ENCODE measurements at regions not wholly inside any gene's neighbourhood (a gene's known extent, or its start where the extent isn't known, plus 50 kb on each side); places are given as distances from the start of the nearest gene placed in this dataset.
"Not testable (repeated sequence)": the region's sequence is repeated elsewhere in the genome, so short reads cannot be mapped to it uniquely, and the experiment has no call there.

GRCh38 chr6:90463359-90463758 lies 123.5 kb downstream of the MAP3K7 start:
- no peaks in the 10 kb centered on the region for H3K27me3 Mint-ChIP-seq
- DNase-seq (ENCODE audit: low spot score in 2 of 2) (no peak), ATAC-seq (ENCODE audit: low read depth) (no peak)
- H3K4me1 Mint-ChIP-seq: peaks cover 8% of the 10 kb centered on the region
- no peaks in the 10 kb centered on the region for H3K9me3 Mint-ChIP-seq
- H3K36me3 Mint-ChIP-seq: peaks cover 2% of the 10 kb centered on the region
- H3K4me3 Mint-ChIP-seq: no peak overlapping the region
- H3K27ac Mint-ChIP-seq: no peak overlapping the region

DNA sequence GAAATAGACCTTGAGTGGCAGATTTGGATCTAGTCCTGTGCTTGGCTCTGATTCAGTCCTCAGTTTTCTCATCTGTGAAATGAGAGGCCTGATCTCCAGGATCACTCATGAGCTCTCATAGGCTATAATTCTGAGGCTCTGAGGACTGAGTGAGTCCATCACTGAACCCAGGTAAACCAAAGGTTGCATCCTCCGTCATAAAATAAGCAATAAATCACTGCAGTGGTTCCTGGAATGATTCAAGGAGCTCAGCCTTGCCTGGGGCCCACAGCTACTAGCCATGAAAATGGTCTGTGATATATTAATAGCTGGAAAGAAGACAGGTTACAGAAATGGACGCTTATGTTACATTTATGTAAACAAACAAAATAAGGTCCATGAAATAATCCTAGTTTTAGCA lies 124.8 kb downstream of the MAP3K7 start:
- peaks cover 8% of the 10 kb centered on the region for H3K4me1 Mint-ChIP-seq
- H3K9me3 Mint-ChIP-seq: no peaks in the 10 kb centered on the region
- H3K27me3 Mint-ChIP-seq: no peaks in the 10 kb centered on the region
- H3K4me3 Mint-ChIP-seq: no peak overlapping the region
- no peak overlapping the region for H3K27ac Mint-ChIP-seq
- peaks cover 2% of the 10 kb centered on the region for H3K36me3 Mint-ChIP-seq
- no peak for DNase-seq (ENCODE audit: low spot score in 2 of 2)
- ATAC-seq (ENCODE audit: low read depth): no peak

- Mint-ChIP-seq H3K27ac (no peak overlapping the region), H3K4me3 (no peak overlapping the region), H3K9me3 (no peaks in the 10 kb centered on the region), H3K4me1 (peaks cover 8% of the 10 kb centered on the region), H3K27me3 (no peaks in the 10 kb centered on the region), H3K36me3 (peaks cover 2% of the 10 kb centered on the region)
- ATAC-seq (ENCODE audit: low read depth): no peak
- DNase-seq (ENCODE audit: low spot score in 2 of 2): no peak
Observed at GRCh38 chr6:90461383-90461782, 125.5 kb downstream of the MAP3K7 start.

DNA sequence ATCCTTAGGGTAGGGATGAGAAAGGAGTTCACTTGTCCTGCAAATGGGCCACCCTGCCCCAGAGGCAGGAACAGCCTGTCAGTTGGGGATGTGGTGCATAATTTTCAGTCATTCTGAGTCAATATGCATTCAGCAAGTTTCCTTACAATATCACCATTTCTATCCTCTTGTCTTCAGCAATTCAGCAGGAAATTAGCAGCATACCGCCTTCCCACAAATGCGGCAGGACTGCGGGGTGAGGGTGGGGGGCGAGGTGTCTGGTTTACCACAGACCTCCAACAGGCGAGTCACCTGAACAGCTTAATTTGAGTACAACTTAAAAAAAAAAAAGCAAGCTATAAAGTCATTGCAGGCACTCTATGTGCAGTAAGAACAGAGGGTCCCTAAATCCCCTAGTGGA lies 126.8 kb downstream of the MAP3K7 start:
- H3K4me1 Mint-ChIP-seq: peaks cover 8% of the 10 kb centered on the region
- ATAC-seq (ENCODE audit: low read depth) (no peak), DNase-seq (ENCODE audit: low spot score in 2 of 2) (no peak)
- no peaks in the 10 kb centered on the region for H3K9me3 Mint-ChIP-seq
- H3K36me3 Mint-ChIP-seq: peaks cover 2% of the 10 kb centered on the region
- H3K27me3 Mint-ChIP-seq: no peaks in the 10 kb centered on the region
- H3K4me3 Mint-ChIP-seq: no peak overlapping the region
- H3K27ac Mint-ChIP-seq: no peak overlapping the region

GRCh38 chr6:90459225-90459758 lies 127.6 kb downstream of the MAP3K7 start:
- no peaks in the 10 kb centered on the region for H3K27me3 Mint-ChIP-seq
- DNase-seq (ENCODE audit: low spot score in 2 of 2) (no peak), ATAC-seq (ENCODE audit: low read depth) (no peak)
- H3K9me3 Mint-ChIP-seq: no peaks in the 10 kb centered on the region
- no peak overlapping the region for H3K4me3 Mint-ChIP-seq
- H3K36me3 Mint-ChIP-seq: peaks cover 2% of the 10 kb centered on the region
- H3K4me1 Mint-ChIP-seq: peaks cover 9% of the 10 kb centered on the region
- H3K27ac Mint-ChIP-seq: no peak overlapping the region

DNA sequence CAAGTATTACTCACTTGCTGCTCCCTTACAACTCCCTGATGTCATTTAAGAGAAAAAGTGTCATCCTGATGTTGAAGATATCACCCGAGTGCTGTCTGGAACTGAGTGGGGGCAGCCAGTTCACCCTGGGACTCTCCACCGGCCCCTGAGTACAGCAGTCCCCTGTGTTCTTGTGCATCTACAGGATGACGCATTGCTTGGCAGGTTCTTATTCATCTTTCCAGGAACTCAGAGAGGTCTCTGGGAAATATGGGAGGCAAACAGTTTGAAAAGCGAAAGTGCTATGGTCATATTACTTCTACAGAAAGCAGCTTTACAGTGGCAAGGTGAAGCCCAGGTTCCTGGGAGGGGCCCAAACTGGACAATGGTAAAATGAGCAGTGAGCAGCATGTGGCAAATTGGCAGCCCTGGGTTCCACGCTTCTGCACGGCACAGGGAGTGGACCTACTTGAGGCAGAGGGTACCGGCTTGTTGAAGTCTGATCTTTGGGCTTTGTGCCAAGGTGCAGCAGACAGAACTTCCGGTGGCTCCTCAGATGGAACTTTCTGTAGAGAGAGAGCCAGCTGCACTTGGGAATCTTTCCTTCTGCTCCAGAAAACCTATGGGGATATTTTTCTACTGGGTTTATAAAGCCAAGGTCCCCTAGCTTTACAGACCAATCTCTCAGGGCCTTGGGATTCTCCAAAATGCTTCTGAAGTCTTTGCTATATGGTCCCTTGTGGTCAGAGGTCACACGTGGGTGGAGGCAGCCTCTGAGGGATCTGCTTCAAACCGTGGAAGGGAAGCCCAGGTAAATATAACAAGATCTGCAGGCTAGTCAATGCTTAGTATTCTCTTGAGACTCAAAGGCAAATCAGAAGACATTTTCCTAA lies 128.3 kb downstream of the MAP3K7 start:
- H3K9me3 Mint-ChIP-seq: no peaks in the 10 kb centered on the region
- DNase-seq (ENCODE audit: low spot score in 2 of 2) (no peak), ATAC-seq (ENCODE audit: low read depth) (peak; percentile 32)
- H3K36me3 Mint-ChIP-seq: peaks cover 2% of the 10 kb centered on the region
- peaks cover 8% of the 10 kb centered on the region for H3K4me1 Mint-ChIP-seq
- H3K4me3 Mint-ChIP-seq: peak overlapping the region; percentile 9
- H3K27me3 Mint-ChIP-seq: no peaks in the 10 kb centered on the region
- H3K27ac Mint-ChIP-seq: no peak overlapping the region

DNA sequence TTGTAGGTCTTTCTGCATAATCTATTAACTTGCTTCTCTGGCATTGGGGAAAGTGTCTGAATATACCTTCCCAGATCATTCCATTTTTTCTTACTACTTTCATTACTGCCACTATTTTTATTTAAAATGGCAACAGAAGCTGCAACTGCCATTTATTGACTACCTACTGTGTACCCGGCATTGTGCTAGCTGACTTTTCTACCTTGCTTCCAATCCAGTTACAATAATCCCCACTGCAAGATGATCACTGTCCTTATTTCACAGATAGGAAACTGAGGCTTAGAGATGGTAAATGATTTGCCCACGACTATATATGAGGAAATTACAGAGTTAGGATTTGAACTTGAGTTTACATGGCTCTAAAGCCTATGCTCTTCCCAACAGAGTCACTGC lies 129.0 kb downstream of the MAP3K7 start:
- no peaks in the 10 kb centered on the region for H3K27me3 Mint-ChIP-seq
- H3K27ac Mint-ChIP-seq: no peak overlapping the region
- H3K9me3 Mint-ChIP-seq: no peaks in the 10 kb centered on the region
- H3K4me1 Mint-ChIP-seq: peaks cover 4% of the 10 kb centered on the region
- no peak overlapping the region for H3K4me3 Mint-ChIP-seq
- DNase-seq (ENCODE audit: low spot score in 2 of 2) (no peak), ATAC-seq (ENCODE audit: low read depth) (no peak)
- peaks cover 2% of the 10 kb centered on the region for H3K36me3 Mint-ChIP-seq

- not testable (repeated sequence) for DNase-seq (ENCODE audit: low spot score in 2 of 2); H3K4me1 Mint-ChIP-seq; H3K27me3 Mint-ChIP-seq; H3K27ac Mint-ChIP-seq; H3K36me3 Mint-ChIP-seq; ATAC-seq (ENCODE audit: low read depth); H3K4me3 Mint-ChIP-seq; H3K9me3 Mint-ChIP-seq
Observed at GRCh38 chr6:90456997-90457866, 129.6 kb downstream of the MAP3K7 start.

- no peaks in the 10 kb centered on the region for H3K9me3 Mint-ChIP-seq
- peaks cover 4% of the 10 kb centered on the region for H3K4me1 Mint-ChIP-seq
- no peak for ATAC-seq (ENCODE audit: low read depth)
- H3K4me3 Mint-ChIP-seq: no peak overlapping the region
- DNase-seq (ENCODE audit: low spot score in 2 of 2): no peak
- no peaks in the 10 kb centered on the region for H3K27me3 Mint-ChIP-seq
- H3K27ac Mint-ChIP-seq: no peak overlapping the region
- H3K36me3 Mint-ChIP-seq: peaks cover 2% of the 10 kb centered on the region
Observed at GRCh38 chr6:90456001-90456400, 130.9 kb downstream of the MAP3K7 start.

DNA sequence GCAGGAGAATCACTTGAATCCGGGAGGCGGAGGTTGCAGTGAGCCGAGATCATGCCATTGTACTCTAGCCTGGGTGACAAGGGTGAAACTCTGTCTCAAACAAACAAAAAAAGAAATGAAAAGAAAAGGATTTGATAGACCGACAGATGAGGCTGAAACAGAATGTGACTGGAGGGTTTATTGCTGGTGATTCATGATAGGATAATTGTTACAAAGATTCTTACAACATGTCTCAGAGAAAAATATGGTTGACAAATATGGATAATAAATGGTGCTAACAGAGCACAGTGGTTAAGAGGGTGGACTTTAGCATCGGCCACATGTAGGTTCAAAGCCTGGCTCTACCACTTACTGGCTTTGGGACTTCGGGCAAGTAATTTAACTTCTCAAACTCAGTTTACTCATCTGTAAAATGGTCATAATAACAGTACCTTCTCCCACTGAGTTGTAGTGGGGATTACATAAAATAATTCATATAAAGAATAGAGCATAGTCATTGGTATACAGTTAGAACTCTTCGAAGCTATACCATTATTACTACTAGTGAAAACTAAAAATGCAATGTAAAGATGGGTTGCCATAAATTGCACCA lies 131.9 kb downstream of the MAP3K7 start:
- DNase-seq (ENCODE audit: low spot score in 2 of 2) (no peak), ATAC-seq (ENCODE audit: low read depth) (no peak)
- Mint-ChIP-seq H3K36me3 (no peaks in the 10 kb centered on the region), H3K9me3 (no peaks in the 10 kb centered on the region), H3K4me3 (no peak overlapping the region), H3K27me3 (no peaks in the 10 kb centered on the region), H3K4me1 (peaks cover 4% of the 10 kb centered on the region), H3K27ac (no peak overlapping the region)

DNA sequence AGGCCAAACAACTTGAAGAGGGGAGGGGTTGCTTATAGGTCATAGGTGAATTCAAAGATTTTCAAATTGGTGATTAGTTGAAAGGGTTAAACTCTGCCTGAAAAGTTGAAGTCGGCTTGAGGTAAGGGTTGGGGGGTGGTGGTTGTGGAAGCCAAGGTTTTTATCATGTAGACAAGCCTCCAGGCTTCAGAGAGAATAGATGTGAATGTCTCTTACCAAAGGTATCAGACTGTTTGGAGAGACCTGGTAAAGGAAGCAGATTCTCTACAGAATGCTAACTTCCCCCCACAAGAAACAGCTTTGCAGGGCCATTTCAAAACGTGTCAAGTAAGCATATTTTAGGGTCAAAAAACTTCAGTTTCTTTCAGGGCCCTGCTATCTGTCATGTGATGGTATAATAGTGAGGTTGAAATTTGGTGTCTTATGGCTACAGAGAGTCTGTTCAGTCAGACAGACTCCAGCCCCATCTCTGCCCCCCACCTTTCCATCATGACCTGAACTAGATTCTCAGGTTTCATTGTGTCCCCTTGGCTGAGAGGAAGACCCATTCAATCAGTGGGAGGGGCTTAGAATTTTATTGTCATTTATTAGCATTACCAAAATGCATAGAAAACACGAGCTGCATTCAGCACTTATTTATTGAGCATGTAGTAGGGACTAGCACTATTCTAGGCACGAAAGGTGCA lies 136.5 kb downstream of the MAP3K7 start:
- no peak overlapping the region for H3K27ac Mint-ChIP-seq
- no peaks in the 10 kb centered on the region for H3K9me3 Mint-ChIP-seq
- no peak for DNase-seq (ENCODE audit: low spot score in 2 of 2)
- peaks cover 4% of the 10 kb centered on the region for H3K4me1 Mint-ChIP-seq
- H3K27me3 Mint-ChIP-seq: peaks cover 2% of the 10 kb centered on the region
- ATAC-seq (ENCODE audit: low read depth): no peak
- H3K4me3 Mint-ChIP-seq: no peak overlapping the region
- no peaks in the 10 kb centered on the region for H3K36me3 Mint-ChIP-seq

DNA sequence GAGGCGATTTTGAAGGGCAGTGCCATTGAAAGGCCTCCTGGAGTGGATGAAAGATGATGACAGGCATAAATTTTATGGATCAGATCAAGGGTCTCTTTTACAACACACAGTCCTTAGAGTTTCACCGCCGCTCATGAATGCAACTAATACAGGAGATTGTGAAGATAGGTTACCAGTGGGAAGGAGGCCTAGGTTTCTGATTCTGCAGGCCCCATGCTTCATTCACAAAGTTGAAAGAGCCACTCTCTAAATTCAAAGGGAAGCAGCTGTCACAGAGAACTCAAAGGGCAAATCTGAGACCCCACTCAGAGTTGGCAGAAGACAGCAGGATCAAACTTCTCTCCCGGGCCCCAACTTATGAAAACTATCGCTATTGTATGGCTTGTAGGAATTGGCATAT lies 137.6 kb downstream of the MAP3K7 start:
- H3K27ac Mint-ChIP-seq: no peak overlapping the region
- peaks cover 6% of the 10 kb centered on the region for H3K4me1 Mint-ChIP-seq
- H3K4me3 Mint-ChIP-seq: no peak overlapping the region
- H3K36me3 Mint-ChIP-seq: no peaks in the 10 kb centered on the region
- no peak for DNase-seq (ENCODE audit: low spot score in 2 of 2)
- no peaks in the 10 kb centered on the region for H3K9me3 Mint-ChIP-seq
- no peak for ATAC-seq (ENCODE audit: low read depth)
- peaks cover 2% of the 10 kb centered on the region for H3K27me3 Mint-ChIP-seq

DNA sequence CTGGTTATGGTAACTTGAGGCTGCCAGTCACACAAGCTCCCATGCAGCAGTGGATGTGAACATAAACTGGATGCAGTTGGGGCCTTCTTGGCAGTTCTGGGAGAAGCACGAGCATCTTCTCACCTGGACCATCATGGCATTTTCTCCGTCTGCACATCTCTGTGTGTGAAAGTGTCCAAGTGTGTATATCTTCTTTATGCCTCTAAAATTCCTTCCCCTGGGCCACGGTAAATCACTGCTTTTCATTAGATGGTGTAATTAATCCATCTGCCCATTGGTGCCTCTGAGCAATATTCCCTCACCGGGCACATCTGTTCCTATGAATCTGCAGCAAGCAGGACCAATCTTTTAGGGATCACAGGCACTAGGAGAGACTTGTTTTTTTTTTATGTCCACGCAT lies 138.0 kb downstream of the MAP3K7 start:
- Mint-ChIP-seq H3K36me3 (no peaks in the 10 kb centered on the region), H3K27ac (no peak overlapping the region), H3K4me1 (peaks cover 5% of the 10 kb centered on the region), H3K4me3 (no peak overlapping the region), H3K27me3 (peaks cover 2% of the 10 kb centered on the region), H3K9me3 (no peaks in the 10 kb centered on the region)
- DNase-seq (ENCODE audit: low spot score in 2 of 2): no peak
- no peak for ATAC-seq (ENCODE audit: low read depth)
